Ectodermal cell (in vitro differentiated cells): ENCODE measurements at regions not wholly inside any gene's neighbourhood (a gene's known extent, or its start where the extent isn't known, plus 50 kb on each side); places are given as distances from the start of the nearest gene placed in this dataset.
A peak's percentile ranks its signal among the peaks of the same experiment; 100 is the strongest.

ENCODE experiments used
- H3K27ac ChIP-seq: 2 replicates; pipeline ENCODE4 v1.7.0; 2013; ENCODE audit warnings: mild to moderate bottlenecking, low read depth, low read length; ENCODE audit not compliant: insufficient read depth, poor library complexity, severe bottlenecking
- H3K27me3 ChIP-seq: 2 replicates; pipeline ENCODE4 v1.7.0; 2013; ENCODE audit warnings: mild to moderate bottlenecking, low read length; ENCODE audit not compliant: insufficient read depth, control insufficient read depth, poor library complexity, severe bottlenecking
- H3K36me3 ChIP-seq: one replicate; pipeline ENCODE4 v1.7.0; 2013; ENCODE audit warnings: low read length; ENCODE audit not compliant: control insufficient read depth, insufficient read depth
- H3K4me1 ChIP-seq: one replicate; pipeline ENCODE4 v1.7.0; 2013; ENCODE audit warnings: low read length; ENCODE audit not compliant: control insufficient read depth, insufficient read depth
- H3K4me3 ChIP-seq: 2 replicates; pipeline ENCODE4 v1.7.0; 2013; ENCODE audit warnings: low read depth, low read length, control low read depth; ENCODE audit not compliant: insufficient read depth
- H3K9me3 ChIP-seq: 2 replicates; pipeline ENCODE4 v1.7.0; 2013; ENCODE audit warnings: mild to moderate bottlenecking, low read length, moderate library complexity; ENCODE audit not compliant: control insufficient read depth
- WGBS, 2 experiments: methylation state at CpG; one replicate each; pipeline ENCODE4 v1.1.7; 2013; ENCODE audit warnings: missing lambda C conversion rate in 2 of 2; 5-methylcytosine and 5-hydroxymethylcytosine counted together

DNA sequence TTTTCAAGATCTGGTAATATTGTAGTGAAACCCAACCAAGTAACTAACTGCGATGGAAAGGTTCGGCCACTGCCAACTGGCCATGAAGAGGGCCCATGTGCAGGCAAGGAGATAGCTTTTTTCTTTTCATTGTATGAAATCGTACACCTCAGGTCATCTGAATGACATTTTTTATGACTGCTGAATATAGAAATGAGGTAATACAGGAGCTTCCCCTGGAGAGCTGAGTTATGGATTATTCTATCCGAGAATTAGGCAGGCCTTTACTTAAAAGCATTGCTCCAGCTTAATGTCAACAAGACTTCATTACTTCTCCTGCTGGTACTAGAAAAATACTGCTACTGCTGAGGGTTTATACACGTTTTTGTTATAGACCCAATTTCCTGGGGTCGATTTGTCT is 1215.6 kb downstream of the EFNB2 start:
- Histone ChIP-seq H3K4me1 (no peaks in the 10 kb centered on the region), H3K36me3 (no peaks in the 10 kb centered on the region), H3K27ac (no peak overlapping the region), H3K9me3 (no peaks in the 10 kb centered on the region), H3K27me3 (no peaks in the 10 kb centered on the region), H3K4me3 (no peak overlapping the region)
- 89 to 92% methylated on average over 5 to 6 of the region's 6 CpGs for WGBS, 2 experiments

DNA sequence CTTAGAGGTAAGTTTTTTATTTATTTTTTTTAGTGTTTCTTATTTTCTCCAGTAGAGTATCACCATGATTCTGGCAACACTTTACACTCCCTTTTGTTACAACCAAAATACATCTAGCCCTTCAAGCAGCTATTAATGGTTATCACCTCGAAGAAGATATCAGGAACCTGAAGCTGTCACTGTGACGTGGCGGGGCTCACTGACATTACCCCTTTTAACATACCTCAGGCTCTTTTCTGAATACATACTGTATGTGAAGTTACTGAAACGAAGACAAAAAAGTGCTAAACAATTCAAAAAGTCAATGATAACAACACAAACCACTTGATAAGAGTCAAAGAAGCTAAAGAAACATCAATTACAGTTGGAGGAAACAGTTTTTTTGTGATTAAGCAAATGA is 1218.7 kb downstream of the EFNB2 start:
- WGBS, 2 experiments = 90 to 99% methylated on average over 4 of the region's 4 CpGs
- Histone ChIP-seq H3K27ac (no peak overlapping the region), H3K4me1 (no peaks in the 10 kb centered on the region), H3K4me3 (no peak overlapping the region), H3K27me3 (no peaks in the 10 kb centered on the region), H3K9me3 (no peaks in the 10 kb centered on the region), H3K36me3 (no peaks in the 10 kb centered on the region)

DNA sequence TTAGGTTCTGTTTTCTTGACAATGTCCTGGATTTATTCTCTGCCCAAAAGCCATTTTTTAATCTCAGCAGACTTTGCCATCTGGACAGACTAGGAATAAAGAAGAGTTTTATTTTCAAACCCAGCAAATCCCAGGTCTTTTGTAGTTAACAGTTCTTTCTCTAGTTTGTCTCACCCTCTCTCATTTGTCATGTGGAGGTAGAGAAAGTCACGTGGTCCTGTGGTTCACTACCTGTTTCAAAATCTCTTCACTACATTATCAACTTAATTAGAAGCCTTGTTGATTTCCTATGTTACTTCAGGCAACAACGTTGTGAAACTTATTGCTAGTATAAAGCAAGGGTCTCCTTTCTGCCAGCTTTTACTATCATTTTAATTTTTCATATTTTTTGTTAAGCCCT is 1222.6 kb downstream of the EFNB2 start:
- Histone ChIP-seq H3K4me3 (no peak overlapping the region), H3K9me3 (no peaks in the 10 kb centered on the region), H3K27me3 (no peaks in the 10 kb centered on the region), H3K27ac (no peak overlapping the region), H3K4me1 (no peaks in the 10 kb centered on the region), H3K36me3 (no peaks in the 10 kb centered on the region)
- 82 to 97% methylated on average over 2 of the region's 2 CpGs for WGBS, 2 experiments

DNA sequence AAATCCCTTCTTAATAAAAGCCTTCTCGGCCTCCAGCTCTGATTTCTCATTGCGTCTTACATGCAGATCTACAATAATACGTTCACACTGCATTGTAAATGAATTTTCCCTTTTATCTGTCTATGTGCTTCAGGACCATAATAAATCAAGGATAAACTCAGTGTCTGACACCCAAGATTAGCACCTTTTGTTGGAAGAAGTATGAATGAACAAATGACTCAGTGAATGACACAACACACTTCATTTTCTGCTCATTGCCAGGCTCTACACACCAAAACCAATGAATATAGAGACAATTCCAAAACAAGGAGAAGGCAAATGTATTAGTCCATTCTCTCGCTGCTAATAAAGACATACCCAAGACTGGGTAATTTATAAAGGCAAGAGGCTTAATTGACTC is 1224.4 kb downstream of the EFNB2 start:
- Histone ChIP-seq H3K9me3 (no peaks in the 10 kb centered on the region), H3K4me1 (no peaks in the 10 kb centered on the region), H3K27me3 (no peaks in the 10 kb centered on the region), H3K27ac (no peak overlapping the region), H3K4me3 (no peak overlapping the region), H3K36me3 (no peaks in the 10 kb centered on the region)
- 97 to 98% methylated on average over 4 of the region's 4 CpGs for WGBS, 2 experiments

DNA sequence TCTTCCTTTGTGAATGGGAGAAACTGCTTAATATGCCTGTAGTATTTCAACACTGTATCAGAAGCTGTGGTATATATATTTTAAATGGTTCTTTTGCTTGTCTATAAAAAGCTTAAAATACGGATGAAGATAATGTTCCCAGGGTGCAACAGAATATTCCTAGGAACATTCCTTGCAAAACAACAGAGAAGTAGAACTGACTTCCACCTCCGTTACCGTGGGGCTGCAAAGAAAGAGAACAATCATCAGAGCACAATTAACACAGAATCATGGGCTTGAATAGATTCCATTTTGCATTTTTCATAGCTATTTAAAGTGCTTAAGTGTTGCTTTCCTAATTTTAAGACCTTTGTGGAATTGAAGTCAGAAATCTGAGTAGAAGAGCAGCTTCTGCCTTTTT is 1227.7 kb downstream of the EFNB2 start:
- Histone ChIP-seq H3K4me3 (no peak overlapping the region), H3K9me3 (no peaks in the 10 kb centered on the region), H3K27ac (no peak overlapping the region), H3K27me3 (no peaks in the 10 kb centered on the region), H3K4me1 (no peaks in the 10 kb centered on the region), H3K36me3 (no peaks in the 10 kb centered on the region)
- WGBS, 2 experiments = 91 to 95% methylated on average over 3 of the region's 3 CpGs

DNA sequence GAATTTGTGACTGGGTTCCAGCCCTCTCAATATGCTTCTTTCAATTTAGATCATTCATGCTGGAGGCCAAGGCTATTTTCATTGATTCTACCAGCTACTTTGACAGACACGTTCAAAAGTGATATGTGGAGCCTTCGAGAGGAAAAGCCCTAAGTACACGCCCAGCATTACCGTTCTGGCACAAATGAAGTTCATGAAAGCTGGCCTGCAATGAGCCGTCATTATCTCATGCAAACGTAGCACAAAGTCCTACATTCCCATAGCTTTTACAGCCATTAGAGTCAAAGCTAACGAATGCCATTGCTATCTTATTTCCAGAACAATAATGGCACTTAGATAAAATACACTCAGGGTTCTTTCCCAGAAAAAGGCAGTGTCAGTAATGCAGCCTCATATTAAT is 1237.6 kb downstream of the EFNB2 start:
- WGBS, 2 experiments = 93 to 94% methylated on average over 7 of the region's 7 CpGs
- Histone ChIP-seq H3K4me1 (no peaks in the 10 kb centered on the region), H3K36me3 (no peaks in the 10 kb centered on the region), H3K27me3 (no peaks in the 10 kb centered on the region), H3K27ac (no peak overlapping the region), H3K4me3 (no peak overlapping the region), H3K9me3 (no peaks in the 10 kb centered on the region)

DNA sequence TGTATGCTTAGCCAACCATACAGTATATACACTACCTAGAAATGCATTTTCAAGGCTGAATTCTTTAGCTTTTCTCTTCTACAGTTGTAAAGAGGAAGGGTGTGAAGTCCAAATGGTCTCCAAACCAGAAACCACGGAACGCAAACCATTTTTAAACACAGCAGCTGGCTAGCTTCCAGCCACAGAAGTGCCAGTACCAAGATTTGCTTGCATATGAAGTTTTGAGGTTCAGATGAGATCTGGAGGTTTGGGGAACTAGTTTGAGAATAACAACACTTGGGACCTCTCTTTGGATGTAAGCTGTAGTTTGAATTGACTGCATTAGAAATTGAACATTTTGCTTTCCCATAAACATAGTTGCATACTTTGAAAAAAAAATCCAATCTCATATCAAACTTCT is 1243.5 kb downstream of the EFNB2 start:
- Histone ChIP-seq H3K27ac (no peak overlapping the region), H3K9me3 (no peaks in the 10 kb centered on the region), H3K36me3 (no peaks in the 10 kb centered on the region), H3K4me1 (no peaks in the 10 kb centered on the region), H3K27me3 (no peaks in the 10 kb centered on the region), H3K4me3 (no peak overlapping the region)
- 95 to 100% methylated on average over 2 of the region's 2 CpGs for WGBS, 2 experiments

DNA sequence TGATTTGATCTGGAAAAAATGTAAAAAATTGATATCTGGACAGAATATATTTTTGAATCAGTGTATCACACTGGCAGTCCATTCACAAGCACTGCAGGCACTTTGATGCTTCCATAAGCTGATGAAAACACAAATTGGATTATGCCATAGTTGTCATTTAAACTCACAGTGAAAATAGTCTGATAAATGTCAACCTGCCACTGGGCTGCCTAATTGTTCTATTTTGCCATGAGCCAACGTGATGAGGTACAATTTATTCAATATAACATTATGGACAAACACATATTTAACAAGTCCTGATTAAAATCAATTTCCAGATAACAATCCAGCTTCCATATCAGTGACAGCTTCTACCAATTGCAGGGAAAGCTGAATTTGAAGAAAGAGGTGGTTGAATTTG is 1244.9 kb downstream of the EFNB2 start:
- no peaks in the 10 kb centered on the region for H3K4me1 ChIP-seq
- H3K27me3 ChIP-seq = no peaks in the 10 kb centered on the region
- no peaks in the 10 kb centered on the region for H3K36me3 ChIP-seq
- H3K9me3 ChIP-seq = no peaks in the 10 kb centered on the region
- WGBS, 2 experiments = 100% methylated on average over 1 of the region's 1 CpG
- no peak overlapping the region for H3K27ac ChIP-seq
- no peak overlapping the region for H3K4me3 ChIP-seq

DNA sequence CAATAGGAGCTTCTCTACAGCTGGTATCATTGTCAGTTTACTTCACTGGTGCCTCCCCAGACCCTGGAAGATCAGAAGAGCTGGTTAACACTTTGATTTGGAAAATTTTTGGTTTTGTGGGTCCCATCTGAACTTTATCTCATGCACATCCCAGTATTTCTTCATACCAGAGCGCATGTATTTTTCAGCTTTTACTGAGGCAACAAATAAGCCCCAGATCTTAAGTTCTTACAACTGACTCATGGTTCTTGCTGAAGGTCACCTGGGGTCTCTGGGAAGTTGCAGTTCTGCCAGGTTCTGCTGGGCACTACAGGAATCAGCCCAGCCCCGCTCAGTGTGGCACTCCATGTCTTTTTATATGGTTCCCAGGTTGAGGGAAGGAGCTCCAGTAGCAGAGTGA is 1249.9 kb downstream of the EFNB2 start:
- Histone ChIP-seq H3K4me3 (no peak overlapping the region), H3K36me3 (no peaks in the 10 kb centered on the region), H3K9me3 (no peaks in the 10 kb centered on the region), H3K27ac (no peak overlapping the region), H3K4me1 (peaks cover 24% of the 10 kb centered on the region), H3K27me3 (no peaks in the 10 kb centered on the region)
- WGBS, 2 experiments = 94 to 95% methylated on average over 2 of the region's 2 CpGs

DNA sequence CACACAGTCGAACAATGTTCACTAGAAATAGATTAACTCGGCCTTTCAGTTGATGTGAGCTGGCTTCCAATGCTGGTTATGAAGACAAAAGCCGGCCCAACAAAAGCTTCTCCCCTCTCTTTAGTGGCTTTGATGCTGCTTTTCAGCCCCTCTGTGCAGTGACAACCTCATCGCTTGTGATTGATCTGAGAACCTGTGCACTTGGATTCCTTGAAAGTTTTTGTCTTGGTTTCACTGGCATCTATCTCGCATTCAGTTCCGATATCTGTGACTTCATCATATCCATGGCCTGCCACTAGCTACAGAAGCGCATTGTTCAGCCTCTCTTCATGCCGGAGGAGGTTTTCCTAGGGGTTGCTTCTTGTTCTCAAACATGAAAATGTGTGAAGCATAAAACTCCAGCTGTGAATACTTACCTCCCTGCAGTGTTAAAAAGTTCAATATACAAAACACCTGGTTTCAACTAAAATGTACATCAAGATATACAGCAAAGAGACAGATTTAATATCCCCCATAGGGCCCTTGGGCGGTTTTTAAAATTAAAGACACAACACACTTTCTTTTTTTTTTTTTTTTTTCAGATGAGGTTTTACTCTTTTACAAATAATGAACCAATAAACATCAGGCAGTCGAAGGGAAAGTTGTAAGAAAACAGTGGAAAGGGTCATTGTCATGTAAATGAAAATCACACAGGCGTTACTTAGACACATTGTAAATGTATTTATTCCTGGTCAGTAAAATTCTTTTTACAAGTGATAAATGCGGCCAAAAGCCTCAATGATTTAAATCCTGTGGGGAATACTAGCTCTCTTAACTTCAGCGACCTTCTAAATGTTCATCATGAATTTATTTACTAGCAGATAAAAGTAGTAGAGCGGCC is 1252.8 kb downstream of the EFNB2 start:
- WGBS, 2 experiments = 63 to 75% methylated on average over 12 to 13 of the region's 14 CpGs
- Histone ChIP-seq H3K27ac (peak overlapping the region; percentile 82), H3K9me3 (no peaks in the 10 kb centered on the region)

More for the DNA sequence above, 1252.8 kb downstream of the EFNB2 start:
- Histone ChIP-seq H3K36me3 (no peaks in the 10 kb centered on the region), H3K4me3 (no peak overlapping the region), H3K4me1 (peaks cover 31% of the 10 kb centered on the region), H3K27me3 (no peaks in the 10 kb centered on the region)
